Right lobe of liver (tissue), 6 donors: ENCODE measurements at regions not wholly inside any gene's neighbourhood (a gene's known extent, or its start where the extent isn't known, plus 50 kb on each side); places are given as distances from the start of the nearest gene placed in this dataset.

Source experiments
- ATAC-seq, 4 donors: fragments of 200-7000 bp; cut with Tn5 transposase; one replicate each; pipeline ENCODE4 v1.9.1; 2020; ENCODE audit warnings: mild to moderate bottlenecking in 4 of 4, moderate library complexity in 4 of 4
- DNase-seq, 3 donors: peaks; one replicate each; pipeline ENCODE4 v3.0.0-alpha.2; 2020
- H3K27ac ChIP-seq, 3 donors: fragments of 200-600 bp; one replicate each; pipeline ENCODE4 v1.8.0; 2022
- H3K27me3 ChIP-seq, 2 donors: fragments of 200-600 bp; one replicate each; pipeline ENCODE4 v1.8.0; 2022
- H3K36me3 ChIP-seq, 4 donors: fragments of 200-600 bp; sonication (generic) in 1 of 4; one replicate each; pipeline versions ENCODE4 v1.5.1 to v1.8.0; 2017 to 2022; ENCODE audit warnings: control low read depth in 1 of 4
- H3K4me1 ChIP-seq, 4 donors: fragments of 200-600 bp; sonication (generic) in 1 of 4; one replicate each; pipeline versions ENCODE4 v1.5.1 to v1.8.0; 2017 to 2022; ENCODE audit warnings: control low read depth in 1 of 4
- H3K4me3 ChIP-seq, 3 donors: fragments of 200-600 bp; one replicate each; pipeline ENCODE4 v1.8.0; 2022
- H3K9me3 ChIP-seq, 4 donors: fragments of 200-600 bp; sonication (generic) in 1 of 4; one replicate each; pipeline versions ENCODE4 v1.5.1 to v1.8.0; 2017 to 2022; ENCODE audit warnings: control low read depth in 1 of 4
- POLR2A ChIP-seq: fragments of 450-650 bp; IDR thresholded peaks from one replicate; pipeline ENCODE4 v1.6.1; 2017; ENCODE audit warnings: antibody characterized with exemption, mild to moderate bottlenecking
- WGBS: methylation state at CpG from one replicate; pipeline ENCODE4 v1.1.6; 2018; ENCODE audit warnings: low coverage, low lambda C conversion rate; ENCODE audit not compliant: insufficient coverage; ENCODE audit errors: missing lambda C conversion rate; 5-methylcytosine and 5-hydroxymethylcytosine counted together
- intact Hi-C, 2 donors: fragments of 100-400 bp; cut with DNase I; formaldehyde crosslinking; loops; one replicate each; pipeline versions ENCODE4 v1.11.2 to v1.14.1; 2022
- TF ChIP-seq, protein P1 (sequence below), 4 donors: fragments of 200-600 bp in 3 of 4; fragments of 450-650 bp in 1 of 4; IDR thresholded peaks; one replicate each; pipeline versions ENCODE4 v1.5.1 to v1.8.0; 2016 to 2022; ENCODE audit warnings: antibody characterized with exemption in 4 of 4, mild to moderate bottlenecking in 2 of 4
- donor health status: DM: no; HTN: yes; CAD: no.
- donor health status: DM: no; HTN: no; CAD: no.
- donor health status: DM: no; HTN: no; CAD: no.
- donor health status: DM: no; HTN: yes; CAD: no.
- donor health status: DM: no; HTN: yes; CAD: no.

DNA sequence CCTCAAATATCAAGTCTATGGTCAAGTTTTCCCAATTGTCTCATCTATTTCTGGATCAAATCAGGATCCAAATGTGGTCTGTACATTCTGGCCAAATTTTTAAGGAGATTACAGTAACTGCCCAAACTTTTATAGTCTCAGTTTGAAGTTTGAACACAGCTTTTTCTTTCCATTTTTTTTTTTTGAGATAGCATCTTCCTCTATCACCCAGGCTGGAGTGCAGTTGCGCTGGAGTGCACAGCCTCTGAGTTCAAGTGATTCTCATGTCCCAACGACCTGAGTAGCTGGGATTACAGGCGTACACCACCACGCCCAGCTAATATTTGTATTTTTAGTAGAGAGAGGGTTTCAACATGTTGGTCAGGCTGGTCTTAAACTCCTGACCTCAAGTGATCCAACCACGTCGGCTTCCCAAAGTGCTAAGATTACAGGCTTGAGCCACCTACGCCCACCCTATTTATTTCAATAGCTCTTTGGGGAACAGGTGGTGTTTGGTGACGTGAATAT, 84.9 kb upstream of the CARMIL1 start:
- H3K4me3 ChIP-seq, result no peak overlapping the region
- H3K9me3 ChIP-seq, result no peaks in the 10 kb centered on the region
- no peaks in the 10 kb centered on the region for H3K4me1 ChIP-seq
- TF ChIP-seq, protein P1, sequence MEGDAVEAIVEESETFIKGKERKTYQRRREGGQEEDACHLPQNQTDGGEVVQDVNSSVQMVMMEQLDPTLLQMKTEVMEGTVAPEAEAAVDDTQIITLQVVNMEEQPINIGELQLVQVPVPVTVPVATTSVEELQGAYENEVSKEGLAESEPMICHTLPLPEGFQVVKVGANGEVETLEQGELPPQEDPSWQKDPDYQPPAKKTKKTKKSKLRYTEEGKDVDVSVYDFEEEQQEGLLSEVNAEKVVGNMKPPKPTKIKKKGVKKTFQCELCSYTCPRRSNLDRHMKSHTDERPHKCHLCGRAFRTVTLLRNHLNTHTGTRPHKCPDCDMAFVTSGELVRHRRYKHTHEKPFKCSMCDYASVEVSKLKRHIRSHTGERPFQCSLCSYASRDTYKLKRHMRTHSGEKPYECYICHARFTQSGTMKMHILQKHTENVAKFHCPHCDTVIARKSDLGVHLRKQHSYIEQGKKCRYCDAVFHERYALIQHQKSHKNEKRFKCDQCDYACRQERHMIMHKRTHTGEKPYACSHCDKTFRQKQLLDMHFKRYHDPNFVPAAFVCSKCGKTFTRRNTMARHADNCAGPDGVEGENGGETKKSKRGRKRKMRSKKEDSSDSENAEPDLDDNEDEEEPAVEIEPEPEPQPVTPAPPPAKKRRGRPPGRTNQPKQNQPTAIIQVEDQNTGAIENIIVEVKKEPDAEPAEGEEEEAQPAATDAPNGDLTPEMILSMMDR (IDR thresholded peaks at IDR 0.05), result no peak
- TF ChIP-seq POLR2A, result no peak
- H3K36me3 ChIP-seq, result no peaks in the 10 kb centered on the region
- H3K27me3 ChIP-seq, result no peaks in the 10 kb centered on the region
- DNase-seq (no peak), ATAC-seq (no peak)
- 65% methylated on average over 8 of the region's 8 CpGs for WGBS
- intact Hi-C loops, result no loop called here
- no peak overlapping the region for H3K27ac ChIP-seq

DNA sequence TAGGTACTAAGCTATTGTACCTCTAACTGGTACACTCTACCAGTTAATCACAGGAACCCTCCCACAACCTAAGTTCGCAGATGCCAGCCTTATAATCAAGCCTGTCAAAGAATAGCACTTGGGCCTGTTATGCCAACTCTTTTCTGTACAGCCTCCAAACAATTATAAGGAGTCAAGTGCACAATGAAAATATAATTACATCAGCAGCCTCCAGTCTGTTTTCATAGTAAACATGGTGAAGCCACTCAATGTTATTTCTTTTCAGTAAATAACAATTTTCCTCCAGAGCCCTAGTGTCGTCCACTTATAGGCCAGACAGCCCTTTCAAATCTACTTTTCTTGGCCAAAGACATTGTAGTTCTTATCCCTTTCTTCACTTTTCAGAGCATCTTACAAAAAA, 82.7 kb upstream of the CARMIL1 start:
- Histone ChIP-seq H3K36me3 (no peaks in the 10 kb centered on the region), H3K27me3 (no peaks in the 10 kb centered on the region), H3K9me3 (no peaks in the 10 kb centered on the region), H3K27ac (no peak overlapping the region), H3K4me3 (no peak overlapping the region), H3K4me1 (no peaks in the 10 kb centered on the region)
- no peak for DNase-seq
- intact Hi-C loops, result no loop called here
- TF ChIP-seq, protein P1 (IDR thresholded peaks at IDR 0.05), result no peak
- no peak for TF ChIP-seq POLR2A
- WGBS, result 67% methylated on average over 1 of the region's 2 CpGs
- no peak for ATAC-seq

DNA sequence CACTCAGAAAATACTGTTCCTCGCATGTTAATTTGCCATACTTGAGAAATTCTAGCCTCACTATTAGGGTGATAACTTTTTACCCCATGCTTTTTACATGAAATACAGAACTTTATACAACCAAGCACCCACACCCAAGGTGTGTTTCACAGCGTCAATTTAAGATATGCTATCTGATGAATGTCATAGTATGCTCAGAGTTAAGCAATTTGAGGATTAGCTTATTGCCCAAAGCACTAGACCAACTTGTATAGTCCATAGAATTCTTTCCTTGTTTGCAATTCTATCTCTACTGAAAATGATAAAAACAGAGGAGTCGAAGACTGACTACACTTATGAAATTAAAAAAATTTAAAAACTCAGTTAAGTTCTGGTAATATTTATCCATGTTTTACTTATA, 82.1 kb upstream of the CARMIL1 start:
- ATAC-seq (no peak), DNase-seq (no peak)
- WGBS, result 85% methylated on average over 3 of the region's 3 CpGs
- no peaks in the 10 kb centered on the region for H3K9me3 ChIP-seq
- TF ChIP-seq, protein P1 (IDR thresholded peaks at IDR 0.05), result no peak
- no peak for TF ChIP-seq POLR2A
- intact Hi-C loops, result no loop called here
- H3K4me1 ChIP-seq, result no peaks in the 10 kb centered on the region
- no peaks in the 10 kb centered on the region for H3K27me3 ChIP-seq
- H3K27ac ChIP-seq, result no peak overlapping the region
- no peaks in the 10 kb centered on the region for H3K36me3 ChIP-seq
- no peak overlapping the region for H3K4me3 ChIP-seq

DNA sequence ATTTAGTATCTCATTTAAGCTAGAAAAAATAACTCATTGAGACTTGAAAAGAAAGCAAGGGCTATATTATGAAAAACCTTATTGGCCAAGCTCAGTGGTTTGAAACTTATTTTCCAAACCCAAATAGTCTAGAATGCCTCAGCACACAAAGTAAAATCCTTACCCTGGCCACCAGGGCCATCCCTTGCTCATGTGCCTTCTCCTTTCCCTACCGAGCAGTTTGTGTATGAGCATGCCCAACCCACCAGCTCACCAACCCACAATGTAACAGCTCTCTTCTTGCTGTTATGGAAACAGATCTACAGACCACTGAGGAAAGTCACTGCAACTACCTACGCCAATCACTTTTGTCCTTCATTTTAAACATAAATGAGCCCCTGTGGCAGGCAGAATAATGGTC, 79.6 kb upstream of the CARMIL1 start:
- no peaks in the 10 kb centered on the region for H3K36me3 ChIP-seq
- intact Hi-C loops, result no loop called here
- ATAC-seq (no peak), DNase-seq (no peak)
- no peak overlapping the region for H3K4me3 ChIP-seq
- no peak for TF ChIP-seq POLR2A
- TF ChIP-seq, protein P1 (IDR thresholded peaks at IDR 0.05), result no peak
- H3K4me1 ChIP-seq, result no peaks in the 10 kb centered on the region
- H3K27ac ChIP-seq, result no peak overlapping the region
- WGBS, result 100% methylated on average over 1 of the region's 2 CpGs
- H3K27me3 ChIP-seq, result no peaks in the 10 kb centered on the region
- H3K9me3 ChIP-seq, result no peaks in the 10 kb centered on the region

DNA sequence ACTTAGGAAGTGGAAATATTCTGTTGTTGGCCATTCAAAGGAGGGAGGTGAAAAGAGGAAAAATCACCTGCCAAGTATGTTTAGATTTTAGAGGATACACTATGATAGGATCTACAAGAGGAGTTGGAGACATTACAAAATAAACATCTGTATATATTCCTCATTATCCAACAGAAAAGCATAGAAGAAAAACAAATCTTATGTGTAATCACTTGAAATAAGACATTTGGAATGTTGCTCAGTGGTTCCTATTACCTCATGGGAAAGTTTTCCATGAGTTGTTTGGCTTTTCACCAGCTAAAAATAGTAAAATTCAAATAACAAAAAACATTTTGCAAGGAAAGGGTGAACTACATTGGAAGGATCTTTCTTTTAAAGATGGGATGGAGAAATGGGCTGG, 76.7 kb upstream of the CARMIL1 start:
- TF ChIP-seq, protein P1 (IDR thresholded peaks at IDR 0.05), result no peak
- H3K4me3 ChIP-seq, result no peak overlapping the region
- intact Hi-C loops, result no loop called here
- H3K4me1 ChIP-seq, result no peaks in the 10 kb centered on the region
- ATAC-seq, result no peak
- H3K36me3 ChIP-seq, result no peaks in the 10 kb centered on the region
- no peak for DNase-seq
- no peaks in the 10 kb centered on the region for H3K27me3 ChIP-seq
- H3K27ac ChIP-seq, result no peak overlapping the region
- no peaks in the 10 kb centered on the region for H3K9me3 ChIP-seq
